HG03159 (cell line): ENCODE measurements at regions not wholly inside any gene's neighbourhood (a gene's known extent, or its start where the extent isn't known, plus 50 kb on each side); places are given as distances from the start of the nearest gene placed in this dataset.
"Not testable (repeated sequence)": the region's sequence is repeated elsewhere in the genome, so short reads cannot be mapped to it uniquely, and the experiment has no call there.

Experiments used
- ATAC-seq: cut with Tn5 transposase; IDR thresholded peaks from one replicate; pipeline ENCODE4 v1.9.1; 2021; ENCODE audit warnings: mild to moderate bottlenecking, moderate library complexity; ENCODE audit not compliant: unreplicated experiment

DNA sequence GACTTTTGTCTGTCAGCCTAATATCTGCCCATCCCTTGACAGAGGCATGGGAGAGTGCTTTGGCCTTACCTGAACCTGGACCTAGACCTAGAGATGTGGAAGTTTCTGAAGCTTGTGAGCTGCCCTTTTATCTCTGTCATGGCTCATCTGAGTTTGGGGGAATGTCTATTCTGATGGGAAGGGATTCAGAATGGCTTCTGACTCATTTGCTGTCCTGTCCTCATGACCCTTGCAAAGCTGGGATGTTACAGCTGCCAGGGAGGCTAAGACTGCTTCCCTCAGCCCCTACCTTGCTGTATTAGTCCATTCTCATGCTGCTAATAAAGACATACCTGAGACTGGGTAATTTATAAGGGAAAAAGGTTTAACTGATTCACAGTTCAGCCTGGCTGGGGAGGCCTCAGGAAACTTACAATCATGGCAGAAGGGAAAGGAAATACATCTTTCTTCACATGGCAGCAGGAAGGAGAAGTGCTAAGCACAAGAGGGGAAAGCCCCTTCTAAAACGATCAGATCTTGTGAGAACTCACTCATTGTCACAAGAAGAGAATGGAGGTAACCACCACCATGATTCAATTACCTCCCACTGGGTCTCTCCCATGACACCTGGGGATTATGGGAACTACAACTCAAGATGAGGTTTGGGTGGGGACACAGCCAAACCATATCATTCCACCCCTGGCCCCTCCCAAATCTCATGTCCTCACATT lies 252.2 kb downstream of the ERMARD start:
- no peak for ATAC-seq

DNA sequence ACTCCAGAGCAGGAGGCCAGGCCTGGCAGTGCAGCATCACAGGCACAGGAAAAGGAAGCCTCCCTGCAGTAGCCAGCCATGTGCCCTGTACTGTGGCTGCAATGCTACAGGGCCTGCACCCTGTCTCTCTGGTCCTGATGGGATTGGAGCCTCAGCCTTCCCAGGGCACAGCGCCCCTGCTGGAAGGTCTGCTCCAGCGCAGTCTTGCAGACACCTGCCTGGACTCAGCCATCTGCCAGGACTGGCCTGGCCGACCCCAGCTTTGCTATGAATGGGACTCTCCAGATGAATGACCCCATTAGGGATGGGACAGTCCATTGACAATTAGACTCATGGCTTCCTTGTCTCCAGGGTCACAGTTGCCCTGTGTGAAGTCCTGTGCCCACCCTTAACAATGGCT lies 251.6 kb downstream of the ERMARD start:
- no peak for ATAC-seq

DNA sequence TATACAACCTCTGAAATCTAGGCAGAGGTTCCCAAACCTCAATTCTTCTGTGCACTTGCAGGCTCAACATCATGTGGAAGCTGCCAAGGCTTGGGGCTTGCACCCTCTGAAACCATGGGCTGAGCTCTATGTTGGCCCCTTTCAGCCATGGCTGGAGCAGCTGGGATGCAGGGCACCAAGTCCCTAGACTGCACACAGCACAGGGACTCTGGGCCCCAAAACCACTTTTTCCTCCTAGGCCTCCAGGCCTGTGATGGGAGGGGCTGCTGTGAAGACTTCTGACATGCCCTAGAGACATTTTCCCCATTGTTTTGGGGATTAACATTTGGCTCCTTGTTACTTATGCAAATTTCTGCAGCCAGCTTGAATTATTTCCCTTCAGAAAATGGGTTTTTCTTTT lies 250.4 kb downstream of the ERMARD start:
- ATAC-seq = not testable (repeated sequence)

DNA sequence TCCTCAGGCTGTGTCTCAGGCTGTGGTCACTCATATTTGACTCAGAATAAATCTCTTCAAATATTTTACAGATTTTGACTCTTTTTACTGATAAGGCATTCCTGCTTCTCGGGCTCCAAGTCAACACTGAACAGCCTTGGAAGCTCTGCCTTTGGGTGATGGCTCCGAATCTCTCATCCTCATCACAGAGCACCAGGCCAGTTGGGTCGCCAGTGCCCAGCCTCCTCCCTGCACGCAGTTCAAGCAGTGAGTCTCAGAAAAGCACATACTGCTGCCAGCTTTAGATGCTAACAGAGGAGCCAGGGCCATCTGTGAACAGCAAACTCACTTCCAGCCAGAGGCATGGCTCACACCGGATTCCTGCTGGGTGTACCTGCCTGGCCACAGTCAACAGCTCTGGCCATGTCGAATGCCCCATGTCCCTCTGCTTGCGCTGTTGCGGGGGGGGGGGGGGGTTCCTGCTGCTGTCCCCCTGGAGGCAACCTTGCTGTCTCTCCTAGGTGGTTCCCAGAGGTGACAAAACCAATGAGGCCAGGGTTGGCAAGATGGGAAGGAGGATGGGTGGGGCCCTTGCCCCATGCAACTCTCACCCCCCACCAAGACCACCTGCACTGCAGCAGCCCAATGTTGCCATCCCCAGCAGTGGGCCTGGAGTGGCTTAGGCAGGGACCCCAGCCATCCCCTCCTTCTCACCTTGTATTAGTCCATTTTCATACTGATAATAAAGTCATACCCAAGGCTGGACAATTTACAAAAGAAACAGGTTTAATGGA lies 248.8 kb downstream of the ERMARD start:
- no peak for ATAC-seq

DNA sequence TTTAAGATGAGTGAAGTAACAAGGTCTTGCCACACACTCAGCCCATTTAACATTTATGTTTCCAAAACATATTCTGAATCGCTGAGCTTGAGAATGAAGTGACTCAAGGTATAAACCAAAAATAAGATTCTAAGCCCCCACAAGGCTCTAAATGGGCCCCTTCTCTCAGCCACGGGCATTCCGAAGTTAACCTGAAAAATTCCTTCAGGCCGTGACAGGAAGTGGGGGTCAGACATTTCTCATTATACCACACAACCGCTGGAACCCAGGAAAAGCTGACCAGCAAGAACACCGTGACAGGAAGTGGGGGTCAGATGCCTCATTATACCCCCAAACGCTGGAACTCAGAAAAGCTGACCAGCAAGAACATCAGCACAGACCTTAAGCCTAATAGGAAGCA lies 247.9 kb downstream of the ERMARD start:
- no peak for ATAC-seq

DNA sequence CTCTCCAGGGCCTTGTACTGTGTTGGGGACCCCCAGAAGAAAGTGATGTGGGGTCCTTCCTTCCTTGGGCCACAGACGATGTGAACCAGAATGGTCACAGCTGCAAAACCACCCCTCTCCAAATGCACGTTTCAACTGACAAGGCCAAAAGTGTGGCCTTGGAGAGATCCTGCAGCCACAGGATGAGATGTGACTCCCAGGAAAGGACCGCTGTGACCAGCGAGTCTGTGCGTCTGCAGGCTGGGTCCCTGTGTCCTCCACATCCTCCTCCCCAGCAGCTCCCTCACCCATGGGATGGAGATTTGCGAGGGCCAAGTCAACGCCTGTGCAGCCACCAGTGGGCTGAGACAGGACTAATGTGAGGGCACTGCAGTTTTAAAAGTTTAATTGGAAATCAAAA lies 247.0 kb downstream of the ERMARD start:
- no peak for ATAC-seq

DNA sequence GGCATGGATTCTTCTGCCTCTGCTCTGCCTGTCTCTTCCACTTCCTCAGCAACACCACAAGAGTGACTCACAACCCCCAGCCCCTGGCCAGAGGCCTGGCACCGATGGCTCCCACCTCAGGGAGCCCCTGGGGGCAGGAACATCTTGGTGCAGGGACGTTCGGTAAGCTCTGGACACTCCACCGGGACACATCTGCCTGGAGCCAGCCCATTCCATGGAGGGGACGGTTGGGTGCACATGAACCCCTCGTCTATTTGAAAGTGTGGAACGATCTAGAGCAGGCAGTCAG lies 246.5 kb downstream of the ERMARD start:
- no peak for ATAC-seq

DNA sequence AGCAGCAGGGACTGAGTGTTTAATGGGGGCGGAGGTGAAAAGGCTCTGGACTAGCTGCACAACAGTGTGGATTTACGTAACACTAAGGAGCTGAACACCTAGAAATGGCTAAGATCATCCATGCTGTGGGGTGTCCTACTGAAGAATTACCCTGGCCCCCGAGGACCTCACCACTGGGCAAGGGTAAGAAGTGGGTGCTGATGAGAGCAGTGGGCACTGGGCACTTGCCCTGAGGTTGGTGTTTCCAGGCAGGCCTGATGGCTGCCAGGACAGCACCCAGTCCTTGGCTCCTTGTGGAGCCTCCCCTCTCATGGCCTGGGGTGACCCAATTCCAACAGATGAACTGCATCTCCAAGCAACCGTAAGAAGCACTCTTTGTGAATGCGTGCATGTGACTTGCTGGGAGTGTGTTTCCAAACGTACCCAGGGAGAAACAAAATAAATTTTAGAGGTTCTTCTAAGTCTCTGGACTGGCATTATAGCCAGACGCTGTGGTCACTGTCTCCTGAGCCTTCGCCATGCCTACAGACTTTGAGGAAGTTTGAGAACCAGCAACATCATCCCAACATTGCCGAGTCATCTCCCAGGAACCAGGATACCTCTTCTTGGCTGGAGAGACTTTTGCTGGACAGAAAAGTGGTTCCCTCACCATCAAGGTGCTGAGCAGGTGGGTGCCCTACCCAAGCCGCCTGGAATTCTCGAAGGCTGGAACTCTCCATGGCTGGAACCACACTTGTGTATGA lies 245.9 kb downstream of the ERMARD start:
- ATAC-seq = no peak

DNA sequence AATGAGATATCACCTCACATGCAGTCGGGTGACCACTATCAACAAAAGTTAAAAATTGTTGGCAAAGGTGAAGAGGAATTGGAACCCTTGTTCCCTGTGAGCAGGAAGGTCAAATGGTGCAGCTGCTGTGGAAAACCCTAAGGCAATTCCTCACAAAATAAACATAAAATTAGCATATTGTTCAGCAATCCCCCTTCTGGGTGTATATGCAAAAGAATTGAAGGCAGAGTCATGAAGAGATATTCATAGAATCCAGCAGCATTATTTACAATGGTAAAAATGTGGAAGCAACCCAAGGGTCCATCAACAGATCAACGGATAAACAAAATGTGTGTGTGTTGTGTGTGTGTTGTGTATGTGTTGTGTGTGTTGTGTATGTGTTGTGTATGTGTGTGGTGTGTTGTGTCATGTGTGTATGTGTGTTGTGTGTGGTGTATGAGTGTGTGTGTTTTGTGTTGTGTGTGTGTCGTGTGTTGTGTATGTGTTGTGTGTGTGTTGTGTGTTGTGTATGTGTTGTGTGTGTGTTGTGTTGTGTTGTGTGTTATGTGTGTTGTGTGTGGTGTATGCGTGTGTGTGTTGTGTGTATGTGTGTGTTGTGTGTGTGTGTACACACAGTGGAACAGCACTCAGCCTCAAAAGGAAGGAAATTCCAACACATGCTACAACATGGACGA lies 245.1 kb downstream of the ERMARD start:
- no peak for ATAC-seq

DNA sequence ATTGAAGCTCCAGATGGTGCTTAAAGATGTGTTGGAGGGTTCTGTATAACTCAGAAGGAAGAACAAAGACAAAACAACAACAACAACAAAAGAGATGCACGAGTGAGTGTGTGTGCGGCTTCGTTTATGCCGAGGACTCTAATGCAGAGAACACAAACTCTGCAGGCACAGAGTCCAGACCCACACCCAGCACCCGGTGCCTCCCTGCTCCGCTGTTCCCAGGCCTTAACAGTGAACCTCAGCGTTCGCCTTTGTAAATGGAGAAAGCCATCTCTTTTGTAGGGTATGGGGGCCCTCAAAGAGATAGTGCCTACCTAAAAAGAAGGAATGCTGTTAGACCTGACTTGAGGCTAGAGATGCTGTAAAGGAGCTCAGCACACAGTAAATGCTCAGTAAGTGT lies 243.3 kb downstream of the ERMARD start:
- no peak for ATAC-seq

DNA sequence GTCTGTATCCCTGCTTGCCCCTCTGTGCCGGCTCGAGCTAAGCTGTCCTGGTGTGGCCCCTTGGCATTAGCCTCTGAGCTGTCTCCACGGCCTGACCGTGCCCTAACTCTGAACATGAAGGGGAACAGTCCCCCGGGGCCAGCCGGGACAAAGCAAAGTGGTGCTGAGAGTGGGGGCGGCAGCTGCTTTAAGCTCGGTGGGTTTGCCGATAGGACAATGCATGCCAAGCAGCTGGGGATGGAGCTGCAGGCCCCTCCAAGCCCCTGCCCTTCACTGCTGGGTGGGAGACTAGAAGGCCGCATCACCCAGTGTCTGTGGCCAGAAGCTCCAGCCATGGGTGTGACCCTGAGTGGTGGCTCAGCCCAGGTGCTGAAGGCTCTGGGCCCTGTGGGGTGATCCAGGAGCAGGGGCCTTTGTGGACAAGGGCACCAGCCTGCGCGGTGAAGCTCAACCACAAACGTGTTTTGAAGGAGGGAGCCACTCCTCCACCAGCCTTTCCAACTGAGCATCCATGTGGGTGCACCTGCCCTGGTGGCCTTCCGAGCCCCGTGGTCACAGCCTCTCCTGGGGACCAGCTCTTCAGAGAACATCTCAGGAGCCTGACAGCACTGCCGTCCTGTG lies 242.5 kb downstream of the ERMARD start:
- ATAC-seq = no peak

DNA sequence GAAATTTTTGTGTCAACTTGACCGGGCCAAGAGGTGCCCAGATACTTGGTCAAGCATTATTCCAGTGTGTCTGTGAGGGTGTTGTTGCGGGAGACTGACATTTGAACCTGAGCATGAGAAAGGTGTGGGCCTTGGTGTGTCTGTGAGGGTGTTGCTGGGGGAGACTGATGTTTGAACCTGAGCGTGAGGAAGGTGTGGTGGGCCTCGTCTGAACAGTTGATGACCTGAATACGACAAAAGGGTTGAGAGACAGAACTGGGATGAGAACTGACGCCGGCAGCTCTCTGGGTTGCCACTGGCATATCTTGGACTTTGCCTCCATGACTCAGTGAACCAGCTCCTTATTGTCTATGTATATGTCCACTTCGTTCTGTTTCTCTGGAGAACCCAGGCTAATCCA lies 240.5 kb downstream of the ERMARD start:
- no peak for ATAC-seq

DNA sequence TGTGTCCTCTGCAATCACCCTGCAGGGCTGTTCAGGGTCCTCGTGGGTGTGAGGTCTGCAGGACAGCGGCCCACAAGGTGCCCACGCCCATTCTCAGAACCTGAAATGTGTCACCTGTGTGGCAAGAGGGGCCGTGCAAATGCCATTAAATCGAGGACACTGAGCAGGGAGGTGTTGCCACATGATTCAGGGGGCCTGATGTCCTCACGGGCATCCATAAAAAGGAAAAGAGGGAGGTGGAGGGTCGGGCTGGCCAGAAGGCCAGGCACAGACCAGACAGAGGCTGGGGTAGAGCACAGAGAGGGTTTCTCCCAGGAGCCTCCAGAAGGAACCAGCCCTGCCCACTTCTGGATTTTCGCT lies 239.6 kb downstream of the ERMARD start:
- no peak for ATAC-seq

DNA sequence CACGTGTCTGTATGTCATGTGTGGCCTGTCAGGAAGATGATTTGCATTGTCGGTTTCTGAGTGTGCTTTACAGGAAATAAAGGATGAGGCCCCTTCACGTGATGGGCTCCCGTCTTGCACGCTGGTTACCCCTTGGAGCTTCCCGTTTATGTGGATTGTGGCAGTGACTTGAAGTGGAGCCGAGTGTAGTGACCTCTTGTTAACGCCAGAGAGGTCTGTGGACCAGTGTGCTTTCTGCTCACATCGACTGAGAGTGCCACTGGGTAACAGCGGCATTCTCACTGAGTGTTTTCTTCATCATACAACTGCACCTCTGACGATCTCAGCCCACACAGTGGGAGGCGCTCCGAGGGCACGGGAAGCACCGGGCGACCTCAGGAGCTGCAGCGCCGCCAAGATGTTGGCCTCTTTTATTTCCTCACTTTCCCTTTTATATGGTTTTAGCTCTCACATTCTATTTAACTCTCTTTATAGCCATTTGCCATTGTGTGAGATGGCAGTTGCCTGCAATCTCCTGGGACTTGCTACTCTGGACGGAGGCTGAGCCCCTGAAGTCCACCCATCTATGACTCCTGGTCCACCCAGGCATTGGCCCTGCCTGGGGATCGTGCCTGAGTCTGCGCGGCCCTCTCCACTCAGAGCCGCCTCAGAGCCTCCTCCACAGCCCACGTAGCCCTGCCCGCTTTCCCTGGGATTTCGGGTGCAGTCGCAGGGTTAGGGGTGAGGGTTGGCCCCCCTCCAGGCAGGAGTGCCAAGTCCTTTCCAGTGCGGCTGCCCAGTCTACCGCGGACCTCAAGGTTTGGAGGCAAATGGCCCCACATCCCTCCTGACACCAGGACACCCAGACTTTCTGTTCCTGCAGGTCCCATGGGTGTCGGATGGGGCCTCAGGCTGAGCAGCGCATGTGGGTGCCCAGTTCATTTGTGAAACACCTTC lies 238.9 kb downstream of the ERMARD start:
- ATAC-seq = peak; percentile 46

DNA sequence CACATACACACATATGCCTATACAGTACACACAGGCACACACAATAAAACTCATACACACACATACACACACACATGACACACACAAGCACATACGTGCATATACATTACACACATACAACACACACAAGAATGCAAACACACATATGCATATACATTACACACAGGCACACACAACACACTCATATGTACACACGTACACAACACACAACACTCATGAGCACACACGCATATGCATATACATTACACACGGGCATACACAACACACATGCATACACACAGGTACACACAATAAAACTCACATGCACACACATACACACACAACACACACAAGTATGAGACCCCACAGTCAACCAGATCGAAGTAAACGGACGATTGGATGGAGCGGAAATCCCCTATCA lies 238.2 kb downstream of the ERMARD start:
- no peak for ATAC-seq

DNA sequence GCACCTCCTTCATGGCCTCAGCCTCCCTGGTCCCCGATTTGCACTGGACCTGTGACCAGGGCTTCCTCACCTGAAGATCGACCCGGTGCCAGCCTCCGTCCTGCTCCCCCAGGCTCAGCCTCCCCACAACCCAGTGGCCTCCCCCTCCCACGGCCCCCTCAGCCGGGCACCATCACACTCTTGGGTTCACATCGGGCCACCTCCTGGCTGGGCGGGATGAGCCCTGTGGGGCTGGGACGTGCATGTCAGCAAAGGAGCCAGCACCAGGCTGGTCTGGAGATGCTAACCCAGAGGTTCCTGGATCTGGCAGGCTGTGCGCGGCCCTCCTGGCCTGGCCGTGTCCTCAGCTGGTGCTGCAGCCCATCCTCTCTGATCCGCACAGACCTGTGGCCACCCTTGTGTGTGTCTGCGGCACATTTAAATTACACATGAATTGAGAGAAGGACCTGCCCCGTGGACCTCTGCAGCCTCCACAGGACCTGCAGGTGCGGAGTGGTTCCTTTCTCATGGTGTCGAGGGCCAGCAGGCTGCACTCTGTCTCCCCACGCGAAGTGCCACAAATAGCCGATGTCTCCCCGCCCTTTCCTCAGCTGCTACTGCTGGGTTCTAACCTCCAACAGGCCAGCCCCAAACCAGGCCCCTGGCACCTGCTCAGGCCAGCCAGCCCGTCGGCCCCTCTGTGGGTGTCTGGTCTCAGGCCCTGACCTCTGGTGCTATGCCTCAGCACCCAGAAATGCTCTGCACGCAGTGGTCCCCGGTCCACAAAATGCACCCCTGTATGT lies 237.5 kb downstream of the ERMARD start:
- ATAC-seq = no peak

DNA sequence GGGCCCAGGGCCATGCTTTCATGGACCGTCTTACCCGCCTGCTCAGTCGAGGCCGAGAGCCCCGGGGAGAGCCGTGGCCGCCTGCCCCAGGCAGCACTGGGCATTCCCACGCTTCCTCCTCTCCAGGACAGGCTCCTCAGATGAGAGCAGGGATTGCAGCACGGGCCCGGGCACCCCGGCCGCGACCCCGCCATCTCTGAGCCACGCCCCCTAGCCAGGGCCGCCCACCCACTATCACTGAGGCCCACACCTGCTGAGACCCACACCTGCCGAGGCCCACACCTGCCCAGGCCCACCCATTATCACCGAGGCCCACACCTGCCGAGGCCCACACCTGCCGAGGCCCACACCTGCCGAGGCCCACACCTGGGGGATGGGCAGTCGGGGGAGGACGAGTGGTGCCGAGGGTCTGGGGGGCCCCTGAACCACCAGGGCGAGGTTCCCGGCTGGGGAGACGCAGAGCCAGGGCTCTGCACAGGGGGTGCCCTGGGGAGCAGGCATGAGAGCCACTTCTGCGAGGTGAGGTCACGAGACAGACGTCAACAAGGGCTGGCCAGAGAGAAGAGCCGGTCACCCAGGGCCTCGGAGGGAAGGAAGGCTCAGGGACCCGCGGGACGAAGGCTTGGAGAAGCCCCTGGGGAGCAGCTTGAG lies 235.6 kb downstream of the ERMARD start:
- ATAC-seq = no peak

DNA sequence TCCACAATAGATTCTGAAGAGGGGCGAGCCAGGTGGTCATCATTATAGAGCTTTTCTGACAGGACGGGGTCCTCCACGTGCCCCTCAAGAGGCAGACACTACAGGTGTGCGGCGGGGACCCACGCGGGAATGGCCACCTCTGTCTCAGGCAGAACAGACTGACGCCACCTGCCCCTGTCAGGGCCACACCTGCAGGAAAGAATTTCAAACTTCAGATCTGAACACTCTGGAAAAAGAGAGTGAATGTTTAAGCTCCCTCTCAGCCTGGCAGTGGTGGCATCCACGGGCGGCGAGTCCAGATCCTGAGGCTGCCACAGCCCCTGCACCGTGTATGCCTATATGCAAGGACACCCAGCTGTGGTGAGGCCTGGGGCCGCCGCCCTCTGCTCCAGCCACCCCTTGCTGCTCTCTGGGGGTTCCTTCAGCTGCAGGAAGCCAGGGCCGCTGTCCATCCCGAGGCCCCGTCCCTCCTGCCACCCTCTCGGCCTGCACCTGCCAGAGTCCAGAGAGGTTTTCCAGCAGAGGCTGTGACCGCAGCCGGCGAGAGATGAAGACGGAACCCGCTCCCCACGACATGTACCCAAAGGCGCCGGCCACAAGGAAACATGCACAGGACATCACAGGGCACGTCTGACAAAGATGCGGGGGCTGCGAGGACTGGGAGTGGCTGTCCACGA lies 234.9 kb downstream of the ERMARD start:
- no peak for ATAC-seq
